DOHH2 (cell line): ENCODE measurements at regions not wholly inside any gene's neighbourhood (a gene's known extent, or its start where the extent isn't known, plus 50 kb on each side); places are given as distances from the start of the nearest gene placed in this dataset.

ENCODE experiments used
- CTCF ChIP-seq: fragments of 200-600 bp; sonication (generic); IDR thresholded peaks from one replicate; pipeline ENCODE4 v1.5.1; 2014; ENCODE audit warnings: antibody characterized with exemption, mild to moderate bottlenecking, low read depth, low read length; ENCODE audit not compliant: poor library complexity, severe bottlenecking
- EZH2phosphoT487 ChIP-seq: fragments of 200-600 bp; sonication (generic); IDR thresholded peaks from 2 replicates; pipeline ENCODE4 v1.6.1; 2017; ENCODE audit warnings: borderline replicate concordance, mild to moderate bottlenecking, antibody characterized with exemption, low read length, moderate library complexity, mixed read lengths

DNA sequence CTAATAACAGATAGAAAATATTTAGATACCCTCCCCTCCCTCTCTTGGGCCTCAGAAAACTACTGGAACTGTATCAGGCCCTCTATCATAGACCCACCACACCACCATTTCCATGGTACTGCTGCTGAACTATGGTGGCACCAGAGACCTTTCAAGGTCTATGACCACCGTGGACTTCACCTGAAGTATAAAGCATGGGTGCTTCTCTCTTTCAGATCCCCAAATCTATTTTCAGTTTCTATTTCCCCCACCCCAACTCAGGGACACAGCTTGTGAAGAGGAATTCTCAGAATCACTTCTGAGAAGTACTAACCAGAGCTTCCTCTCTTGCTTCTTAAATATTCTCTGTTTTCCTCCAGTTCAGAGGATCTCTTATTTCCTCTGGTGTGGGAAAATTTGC, 840.8 kb upstream of the HTR2C start:
- TF ChIP-seq CTCF: no peak
- TF ChIP-seq EZH2phosphoT487: no peak
